C4-2B (cell line): ENCODE measurements at regions not wholly inside any gene's neighbourhood (a gene's known extent, or its start where the extent isn't known, plus 50 kb on each side); places are given as distances from the start of the nearest gene placed in this dataset.

ENCODE experiments used
- H3K27ac ChIP-seq: fragments of 450-650 bp; 2 replicates; pipeline ENCODE4 v1.5.1; 2017
- ZFX ChIP-seq: fragments of 450-650 bp; IDR thresholded peaks from 2 replicates; pipeline ENCODE4 v1.6.1; 2017
- TF ChIP-seq, protein P1 (sequence below): fragments of 450-650 bp; conservative IDR thresholded peaks from 2 replicates; pipeline ENCODE4 v1.5.1; 2017; ENCODE audit warnings: mild to moderate bottlenecking

DNA sequence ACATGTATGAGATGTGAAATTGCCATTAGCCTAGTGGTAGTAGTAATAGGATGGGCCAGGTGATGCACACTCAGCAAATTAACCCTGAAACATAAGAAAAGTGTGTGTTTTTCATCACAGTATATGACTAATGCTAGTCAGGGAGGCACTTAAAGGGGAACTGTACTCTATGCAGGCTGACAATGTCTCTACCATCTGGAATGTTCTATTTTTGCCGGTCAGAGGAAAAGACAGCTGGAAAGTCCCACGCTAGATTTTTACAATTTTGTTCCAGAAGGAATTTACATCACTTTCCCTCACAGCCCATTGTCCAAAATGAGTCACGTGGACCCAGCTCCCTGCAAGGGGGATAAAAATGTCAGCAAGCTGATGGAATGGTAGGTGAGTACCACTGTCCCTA, 746.3 kb upstream of the CHAC2 start:
- no peak for TF ChIP-seq ZFX
- TF ChIP-seq, protein P1, sequence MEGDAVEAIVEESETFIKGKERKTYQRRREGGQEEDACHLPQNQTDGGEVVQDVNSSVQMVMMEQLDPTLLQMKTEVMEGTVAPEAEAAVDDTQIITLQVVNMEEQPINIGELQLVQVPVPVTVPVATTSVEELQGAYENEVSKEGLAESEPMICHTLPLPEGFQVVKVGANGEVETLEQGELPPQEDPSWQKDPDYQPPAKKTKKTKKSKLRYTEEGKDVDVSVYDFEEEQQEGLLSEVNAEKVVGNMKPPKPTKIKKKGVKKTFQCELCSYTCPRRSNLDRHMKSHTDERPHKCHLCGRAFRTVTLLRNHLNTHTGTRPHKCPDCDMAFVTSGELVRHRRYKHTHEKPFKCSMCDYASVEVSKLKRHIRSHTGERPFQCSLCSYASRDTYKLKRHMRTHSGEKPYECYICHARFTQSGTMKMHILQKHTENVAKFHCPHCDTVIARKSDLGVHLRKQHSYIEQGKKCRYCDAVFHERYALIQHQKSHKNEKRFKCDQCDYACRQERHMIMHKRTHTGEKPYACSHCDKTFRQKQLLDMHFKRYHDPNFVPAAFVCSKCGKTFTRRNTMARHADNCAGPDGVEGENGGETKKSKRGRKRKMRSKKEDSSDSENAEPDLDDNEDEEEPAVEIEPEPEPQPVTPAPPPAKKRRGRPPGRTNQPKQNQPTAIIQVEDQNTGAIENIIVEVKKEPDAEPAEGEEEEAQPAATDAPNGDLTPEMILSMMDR, result no peak
- H3K27ac ChIP-seq, result no peak overlapping the region

DNA sequence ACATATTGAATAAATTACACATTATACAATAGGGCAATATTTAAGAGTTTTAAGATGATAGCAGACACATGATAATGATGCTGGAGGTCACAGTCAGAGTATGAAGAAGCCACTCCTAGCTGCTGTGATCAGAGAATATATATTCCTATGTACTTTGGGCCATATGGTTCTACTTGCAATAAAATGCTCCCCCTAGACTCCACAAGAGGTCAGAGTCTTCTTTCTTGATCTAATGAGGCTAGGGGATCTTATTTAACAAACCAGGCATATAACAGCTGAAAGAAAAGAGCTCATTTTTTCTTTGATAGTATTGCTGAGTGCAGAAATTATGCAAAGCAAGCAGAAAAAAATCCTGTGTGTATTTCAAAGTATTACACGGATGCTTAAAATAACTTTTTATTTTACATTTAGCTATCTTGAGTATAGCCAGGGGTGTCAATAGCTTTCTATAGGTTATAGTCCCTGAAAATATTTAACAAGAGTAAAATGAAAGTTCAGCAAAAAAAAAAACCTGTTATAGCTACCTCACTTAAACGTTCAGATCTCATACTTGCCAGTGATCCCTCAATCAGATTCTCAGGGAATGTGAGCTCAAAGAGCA, 748.7 kb upstream of the CHAC2 start:
- H3K27ac ChIP-seq, result no peak overlapping the region
- TF ChIP-seq, protein P1, result 0 out of 2 replicates have a peak, but pooled peaks have one; percentile 9
- no peak for TF ChIP-seq ZFX

DNA sequence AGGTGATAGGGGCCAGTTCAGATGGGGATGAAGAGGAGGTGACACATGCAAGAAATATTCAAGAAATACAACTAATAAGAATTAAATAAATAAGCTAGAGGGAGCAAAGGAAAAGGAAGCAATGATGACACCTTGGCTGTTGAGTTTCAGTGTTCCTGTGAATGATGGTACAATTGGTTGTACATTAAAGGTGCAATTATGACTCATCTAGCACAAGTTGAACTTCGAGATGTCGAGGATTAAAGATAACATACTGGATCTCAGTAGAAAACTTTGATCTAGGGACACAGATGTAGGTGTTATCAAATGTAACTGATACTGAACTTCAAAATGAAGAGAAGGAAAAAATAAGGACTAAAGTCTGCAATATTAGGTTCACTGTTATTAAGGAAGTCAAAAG, 760.6 kb upstream of the CHAC2 start:
- TF ChIP-seq, protein P1, result no peak
- no peak overlapping the region for H3K27ac ChIP-seq

DNA sequence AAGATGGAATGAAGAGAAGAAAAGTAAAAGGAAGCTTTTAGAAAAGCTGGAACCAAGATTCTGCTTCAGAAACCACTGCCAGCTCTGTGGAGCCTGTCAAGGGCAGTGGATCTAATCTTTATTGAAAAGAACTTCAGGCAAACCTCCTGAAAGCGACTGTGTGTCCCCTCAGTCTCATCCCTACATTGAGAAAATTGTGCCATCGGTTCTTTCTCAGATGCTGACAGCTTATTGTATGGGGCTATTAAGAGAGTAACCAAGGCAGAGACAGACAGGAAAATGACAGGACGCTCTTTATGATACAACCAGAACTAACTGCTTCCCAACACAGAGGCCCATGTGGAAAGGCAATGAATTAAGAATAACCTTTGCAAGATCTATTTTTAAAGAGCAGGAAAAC, 763.2 kb upstream of the CHAC2 start:
- no peak overlapping the region for H3K27ac ChIP-seq
- TF ChIP-seq, protein P1, result no peak
- TF ChIP-seq ZFX, result no peak

DNA sequence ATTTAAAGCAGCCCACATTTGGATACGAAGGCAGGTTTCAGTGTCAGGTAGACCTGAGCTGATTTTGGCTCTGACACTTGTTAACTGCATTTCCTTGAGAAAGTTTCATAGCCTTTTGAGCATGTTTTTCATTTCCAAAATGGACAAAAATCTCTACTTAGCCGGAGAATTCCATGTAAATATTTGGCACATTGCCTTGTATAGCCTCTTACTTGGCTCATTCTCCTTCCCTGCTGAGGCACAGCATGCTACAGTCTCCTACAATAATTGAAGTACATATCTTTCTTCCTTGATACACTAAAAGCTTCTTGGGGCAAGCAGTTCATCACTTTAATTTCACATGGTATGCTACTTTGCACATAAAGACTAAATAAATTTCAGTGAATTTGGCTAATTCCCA, 772.2 kb upstream of the CHAC2 start:
- H3K27ac ChIP-seq, result no peak overlapping the region
- TF ChIP-seq, protein P1, result no peak

DNA sequence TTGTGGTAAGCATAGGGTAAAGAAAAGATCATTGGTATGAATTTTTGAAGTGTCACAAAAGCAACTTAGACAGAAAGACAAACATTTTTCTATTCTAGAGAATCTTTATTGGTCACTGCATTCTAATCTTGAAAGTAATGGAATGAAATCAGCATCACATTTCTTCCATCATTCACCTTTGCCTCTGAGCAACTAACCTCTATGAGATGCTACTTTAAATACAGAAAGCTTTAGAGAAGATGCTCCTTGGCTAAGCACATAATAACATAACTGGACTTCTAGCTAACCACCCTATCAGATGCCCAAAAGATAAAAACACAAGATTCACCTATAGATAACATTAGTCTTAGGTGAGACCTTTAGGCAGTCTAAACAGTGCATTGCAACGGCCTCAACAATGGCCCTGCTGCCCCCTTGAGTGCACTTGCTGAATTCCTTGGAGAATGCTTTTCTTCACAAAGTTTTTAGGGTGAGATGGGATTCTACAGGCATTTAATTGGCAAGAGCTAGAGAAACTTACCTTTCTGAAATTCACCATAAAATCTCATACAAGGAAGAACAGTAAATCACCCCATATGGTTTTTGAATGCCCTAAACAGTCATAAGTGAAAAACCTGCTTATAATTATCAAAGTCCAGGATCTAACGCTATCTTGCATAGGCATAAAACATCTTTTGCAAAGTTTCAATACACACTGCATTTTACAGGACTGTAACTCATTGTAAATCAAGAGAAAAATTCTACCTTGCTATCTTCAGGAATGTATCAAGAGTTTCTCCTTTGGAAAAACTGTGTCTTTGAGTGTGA, 791.3 kb upstream of the CHAC2 start:
- H3K27ac ChIP-seq, result no peak overlapping the region
- TF ChIP-seq ZFX, result no peak
- TF ChIP-seq, protein P1, result peak; percentile 58

DNA sequence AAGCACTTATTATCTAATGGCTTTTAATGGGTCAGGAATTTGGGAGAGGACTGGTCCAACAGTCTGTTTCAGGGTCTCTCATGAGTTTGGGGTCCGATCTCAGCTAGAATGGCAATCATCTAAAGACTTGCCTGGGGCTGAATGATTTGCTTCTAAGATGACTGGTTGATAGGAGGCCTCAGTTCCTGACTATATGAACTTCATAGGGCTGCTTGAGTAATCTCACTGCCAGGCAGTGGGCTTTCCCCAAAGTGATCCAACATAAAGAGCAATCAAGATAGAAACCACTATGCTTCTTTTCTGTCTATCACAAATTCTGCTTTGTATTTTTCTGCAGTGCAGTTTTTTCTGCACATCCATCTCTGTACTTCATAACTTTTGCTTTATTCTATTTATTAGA, 793.5 kb upstream of the CHAC2 start:
- H3K27ac ChIP-seq, result no peak overlapping the region
- TF ChIP-seq ZFX, result no peak
- TF ChIP-seq, protein P1, result no peak
